ENCODE measurements at regions not wholly inside any gene's neighbourhood (a gene's known extent, or its start where the extent isn't known, plus 50 kb on each side); places are given as distances from the start of the nearest gene placed in this dataset.

- peaks cover 12% of the 10 kb centered on the region for H3K4me1 Mint-ChIP-seq
- no peaks in the 10 kb centered on the region for H3K36me3 Mint-ChIP-seq (ENCODE audit: low read depth)
- no peak for TF ChIP-seq CTCF (IDR thresholded peaks at IDR 0.05; ENCODE audit: unreplicated experiment in 3 of 3)
- no peak overlapping the region for H3K27ac Mint-ChIP-seq
- H3K9me3 Mint-ChIP-seq = no peaks in the 10 kb centered on the region
- no peak overlapping the region for H3K4me3 Mint-ChIP-seq
- H3K27me3 Mint-ChIP-seq (ENCODE audit: low read depth) = no peaks in the 10 kb centered on the region
These were observed 201.6 kb upstream of the TWIST2 start for GRCh38 chr2:238646281-238646680.

GRCh38 chr2:238646803-238647202 lies 201.1 kb upstream of the TWIST2 start:
- Mint-ChIP-seq H3K4me1 (peaks cover 12% of the 10 kb centered on the region), H3K36me3 (ENCODE audit: low read depth) (no peaks in the 10 kb centered on the region), H3K27me3 (ENCODE audit: low read depth) (no peaks in the 10 kb centered on the region), H3K9me3 (no peaks in the 10 kb centered on the region), H3K4me3 (no peak overlapping the region), H3K27ac (no peak overlapping the region)
- no peak for TF ChIP-seq CTCF (IDR thresholded peaks at IDR 0.05; ENCODE audit: unreplicated experiment in 3 of 3)

- Mint-ChIP-seq H3K36me3 (ENCODE audit: low read depth) (no peaks in the 10 kb centered on the region), H3K4me1 (peaks cover 19% of the 10 kb centered on the region), H3K9me3 (no peaks in the 10 kb centered on the region), H3K27me3 (ENCODE audit: low read depth) (peaks cover 4% of the 10 kb centered on the region), H3K4me3 (no peak overlapping the region), H3K27ac (no peak overlapping the region)
- TF ChIP-seq CTCF (IDR thresholded peaks at IDR 0.05; ENCODE audit: unreplicated experiment in 3 of 3) = no peak
These were observed 198.8 kb upstream of the TWIST2 start for GRCh38 chr2:238649123-238649522.

GRCh38 chr2:238649936-238650518 lies 197.9 kb upstream of the TWIST2 start:
- H3K9me3 Mint-ChIP-seq = no peaks in the 10 kb centered on the region

GRCh38 chr2:238650536-238650935 lies 197.3 kb upstream of the TWIST2 start:
- Mint-ChIP-seq H3K9me3 (no peaks in the 10 kb centered on the region), H3K27me3 (ENCODE audit: low read depth) (peaks cover 4% of the 10 kb centered on the region), H3K27ac (no peak overlapping the region), H3K4me1 (peaks cover 27% of the 10 kb centered on the region), H3K4me3 (no peak overlapping the region), H3K36me3 (ENCODE audit: low read depth) (no peaks in the 10 kb centered on the region)
- no peak for TF ChIP-seq CTCF (IDR thresholded peaks at IDR 0.05; ENCODE audit: unreplicated experiment in 3 of 3)

More at GRCh38 chr2:238649936-238650518, 197.9 kb upstream of the TWIST2 start:
- Mint-ChIP-seq H3K4me1 (peaks cover 21% of the 10 kb centered on the region), H3K36me3 (ENCODE audit: low read depth) (no peaks in the 10 kb centered on the region), H3K27ac (no peak overlapping the region), H3K27me3 (ENCODE audit: low read depth) (peaks cover 4% of the 10 kb centered on the region), H3K4me3 (no peak overlapping the region)
- TF ChIP-seq CTCF (IDR thresholded peaks at IDR 0.05; ENCODE audit: unreplicated experiment in 3 of 3) = no peak

GRCh38 chr2:238651306-238652052 lies 196.4 kb upstream of the TWIST2 start:
- no peak for TF ChIP-seq CTCF (IDR thresholded peaks at IDR 0.05; ENCODE audit: unreplicated experiment in 3 of 3)
- Mint-ChIP-seq H3K27me3 (ENCODE audit: low read depth) (peaks cover 4% of the 10 kb centered on the region), H3K36me3 (ENCODE audit: low read depth) (no peaks in the 10 kb centered on the region), H3K4me3 (no peak overlapping the region), H3K9me3 (no peaks in the 10 kb centered on the region), H3K4me1 (peaks cover 36% of the 10 kb centered on the region), H3K27ac (no peak overlapping the region)
